K562 (cell line): ENCODE measurements at regions not wholly inside any gene's neighbourhood (a gene's known extent, or its start where the extent isn't known, plus 50 kb on each side); places are given as distances from the start of the nearest gene placed in this dataset.

Experiments
- ATAC-seq: fragments of 200-7000 bp; cut with Tn5 transposase; 3 replicates; pipeline ENCODE4 v1.9.1; 2020; ENCODE audit warnings: moderate library complexity
- BruUV-seq: library from RNA; stranded (reverse); fragments of 400-500 nt; replicated peaks from 2 replicates; lab custom pipeline; 2021; lab: Mats Ljungman, UMichigan
- CTCF ChIA-PET: fragments of 300-600 bp; formaldehyde crosslinking; extraction: SDS; loops from one replicate; lab custom pipeline; 2021; ENCODE audit warnings: low intra/inter-chr PET ratio; lab: Yijun Ruan, JAX
- POLR2A ChIA-PET: fragments of 300-600, 350-650 bp; sonication (Branson Sonifier 250); formaldehyde crosslinking; extraction: SDS; loops from one replicate; lab custom pipeline; 2021; ENCODE audit warnings: antibody characterized with exemption, inconsistent platforms; lab: Yijun Ruan, JAX
- DNase-seq, 4 experiments: peaks; one replicate each; pipeline versions ENCODE4 v3.0.0 to v3.0.0-alpha.2; 2011 to 2018; ENCODE audit warnings: low spot score in 3 of 4, mixed read lengths in 3 of 4; ENCODE audit errors: extremely low read depth in 1 of 4
- FAIRE-seq: peaks from 2 replicates; lab custom pipeline; 2011; peaks lifted over from hg19 to GRCh38; lab: Jason Lieb, UNC
- H2AFZ ChIP-seq: 2 replicates; pipeline ENCODE4 v1.6.0; 2011; ENCODE audit warnings: low read depth, low read length, control low read depth, inconsistent platforms
- H3K27ac ChIP-seq: fragments of 200-600 bp; 3 replicates; pipeline ENCODE4 v1.8.0; 2011; ENCODE audit warnings: low read depth, mild to moderate bottlenecking, control low read depth, inconsistent platforms, low read length, moderate library complexity, mixed read lengths; ENCODE audit errors: extremely low read depth
- H3K27me3 ChIP-seq, 2 experiments: fragments of 300-600 bp in 1 of 2; 2 replicates in 1 of 2; 3 replicates in 1 of 2; pipeline versions ENCODE4 v1.6.0 to v1.8.0; 2011; ENCODE audit warnings: inconsistent platforms in 2 of 2, low read length in 2 of 2, mild to moderate bottlenecking in 1 of 2, mixed read lengths in 1 of 2, moderate library complexity in 1 of 2; ENCODE audit not compliant: control insufficient read depth in 2 of 2, insufficient read depth in 2 of 2
- H3K36me3 ChIP-seq: fragments of 300-600 bp; 3 replicates; pipeline ENCODE4 v1.8.0; 2011; ENCODE audit warnings: mild to moderate bottlenecking, low read length, inconsistent platforms; ENCODE audit not compliant: control insufficient read depth, insufficient read depth
- H3K4me1 ChIP-seq, 2 experiments: fragments of 200-600 bp in 1 of 2; replicated peaks in 1 of 2; 2 replicates in 1 of 2; 3 replicates in 1 of 2; pipeline versions ENCODE4 v1.5.1 to v1.8.0; 2011; ENCODE audit warnings: inconsistent platforms in 2 of 2, low read length in 2 of 2, mild to moderate bottlenecking in 1 of 2, mixed read lengths in 1 of 2, moderate library complexity in 1 of 2; ENCODE audit not compliant: control insufficient read depth in 2 of 2, insufficient read depth in 2 of 2
- H3K4me2 ChIP-seq: 2 replicates; pipeline ENCODE4 v1.6.1; 2011; ENCODE audit warnings: low read length, control low read depth, inconsistent platforms, mixed read lengths; ENCODE audit not compliant: insufficient read depth
- H3K4me3 ChIP-seq: fragments of 200-600 bp; sonication (generic), shearing (Covaris generic); 2 replicates; pipeline ENCODE4 v1.5.1; 2016; ENCODE audit warnings: control low read depth, inconsistent platforms
- H3K79me2 ChIP-seq: fragments of 200-600 bp; 3 replicates; pipeline ENCODE4 v1.8.0; 2011; ENCODE audit warnings: low read length, inconsistent platforms; ENCODE audit not compliant: control insufficient read depth, insufficient read depth
- H3K9ac ChIP-seq, 2 experiments: 2 replicates each; pipeline versions ENCODE4 v1.6.0 to v1.6.1; 2011; ENCODE audit warnings: low read depth in 2 of 2, low read length in 2 of 2, control low read depth in 1 of 2, inconsistent platforms in 1 of 2, mild to moderate bottlenecking in 1 of 2, mixed read lengths in 1 of 2; ENCODE audit not compliant: insufficient read depth in 1 of 2
- H3K9me1 ChIP-seq: one replicate; pipeline ENCODE4 v1.6.0; 2011; ENCODE audit warnings: inconsistent platforms, mild to moderate bottlenecking, low read length, moderate library complexity; ENCODE audit not compliant: control insufficient read depth, insufficient read depth
- H3K9me3 ChIP-seq: replicated peaks from 2 replicates; pipeline ENCODE4 v1.5.1; 2011; ENCODE audit warnings: low read depth, low read length, inconsistent platforms; ENCODE audit not compliant: control insufficient read depth, insufficient read depth
- H4K20me1 ChIP-seq: replicated peaks from 2 replicates; pipeline ENCODE4 v1.6.1; 2011; ENCODE audit warnings: low read length, inconsistent platforms, mixed read lengths; ENCODE audit not compliant: control insufficient read depth, insufficient read depth
- EZH2 ChIP-seq: IDR thresholded peaks from 2 replicates; pipeline ENCODE4 v1.6.1; 2012; ENCODE audit warnings: low read depth, mild to moderate bottlenecking, inconsistent platforms, low read length, borderline replicate concordance
- HDAC2 ChIP-seq: fragments of 450-650 bp; IDR thresholded peaks from 2 replicates; pipeline ENCODE4 v1.6.1; 2016; ENCODE audit warnings: mild to moderate bottlenecking
- MAFG ChIP-seq: fragments of 450-650 bp; conservative IDR thresholded peaks from 2 replicates; pipeline ENCODE4 v1.6.1; 2016; ENCODE audit warnings: missing genetic modification characterization, missing compliant biosample characterization
- NCOA6 ChIP-seq: fragments of 450-650 bp; IDR thresholded peaks from 2 replicates; pipeline ENCODE4 v1.6.1; 2017; ENCODE audit warnings: mild to moderate bottlenecking
- NFE2 ChIP-seq: IDR thresholded peaks from 2 replicates; pipeline ENCODE4 v1.6.1; 2014; ENCODE audit warnings: antibody characterized with exemption, low read depth
- SMAD1 ChIP-seq: fragments of 150-350 bp; IDR thresholded peaks from 2 replicates; pipeline ENCODE4 v1.6.1; 2014; ENCODE audit warnings: low read length, low read depth; ENCODE audit not compliant: partially characterized antibody
- SMAD2 ChIP-seq: fragments of 150-350 bp; IDR thresholded peaks from 2 replicates; pipeline ENCODE4 v1.6.1; 2014; ENCODE audit warnings: low read depth, mild to moderate bottlenecking, low read length
- ZKSCAN8 ChIP-seq: fragments of 200-800 bp; sonication (Bioruptor generic); IDR thresholded peaks from 2 replicates; pipeline ENCODE4 v1.6.1; 2016; ENCODE audit warnings: missing genetic modification characterization, missing compliant biosample characterization
- ZNF316 ChIP-seq: fragments of 450-650 bp; IDR thresholded peaks from 2 replicates; pipeline ENCODE4 v1.6.1; 2016
- ZNF561 ChIP-seq: fragments of 450-650 bp; formaldehyde crosslinking; conservative IDR thresholded peaks from 2 replicates; pipeline ENCODE4 v1.4.0; 2020; ENCODE audit warnings: mild to moderate bottlenecking, moderate library complexity
- WGBS: fragments of 100-300 bp; shearing (Covaris generic); methylation state at CpG from one replicate; pipeline ENCODE4 v1.1.6; 2016; ENCODE audit warnings: low coverage, mixed read lengths; ENCODE audit not compliant: insufficient coverage; ENCODE audit errors: missing lambda C conversion rate; 5-methylcytosine and 5-hydroxymethylcytosine counted together
- in situ Hi-C: fragments of 300-500 bp; cut with MboI; formaldehyde crosslinking; loops from 4 replicates; pipeline ENCODE4 v1.15.0; 2018; ENCODE audit warnings: inconsistent platforms, mixed read lengths
- intact Hi-C: fragments of 100-400 bp; cut with micrococcal nuclease; formaldehyde crosslinking; loops from 2 replicates; pipeline ENCODE4 v1.14.2; 2022
- TF ChIP-seq, protein P1 (sequence below): fragments of 450-650 bp; IDR thresholded peaks from 2 replicates; pipeline ENCODE4 v1.6.1; 2016

DNA sequence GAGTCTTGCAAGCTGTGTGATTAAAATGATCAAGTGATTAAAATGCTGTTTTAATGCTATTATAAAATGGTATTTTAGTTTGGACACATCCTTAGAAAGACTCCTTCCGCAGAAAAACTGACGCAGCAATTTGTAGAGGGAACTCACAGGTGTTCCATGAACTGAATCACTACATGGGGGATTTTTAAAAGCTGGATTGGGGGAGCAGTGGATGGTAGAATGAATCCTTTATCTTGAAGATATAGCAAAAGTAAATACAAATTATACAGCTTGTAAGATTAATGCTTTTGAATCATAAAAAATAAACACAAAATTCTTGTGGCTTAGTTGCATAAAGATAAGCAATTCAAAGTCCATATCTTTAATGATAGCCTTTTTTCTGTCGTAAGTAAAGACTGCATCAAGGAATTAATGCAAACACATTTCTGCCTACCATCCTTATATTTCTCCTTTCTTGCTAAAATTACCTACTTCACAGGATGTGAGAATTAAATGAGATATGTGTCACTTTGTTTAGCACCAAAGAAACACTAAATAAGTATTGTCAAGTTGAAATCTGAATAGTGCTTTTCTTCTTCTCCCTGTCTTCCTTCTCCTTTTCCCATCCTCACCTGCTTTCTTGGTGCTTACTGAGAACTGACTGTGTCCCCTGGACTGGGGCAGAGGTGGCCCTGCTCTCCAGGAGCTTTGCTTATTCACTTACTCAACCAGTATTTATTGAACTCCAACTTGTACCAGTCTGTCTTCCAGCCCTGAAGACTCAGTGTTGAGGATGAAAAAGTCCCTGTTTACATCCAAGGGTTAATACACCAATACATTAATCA lies 61.5 kb upstream of the F3 start:
- no TSS peak for BruUV-seq

DNA sequence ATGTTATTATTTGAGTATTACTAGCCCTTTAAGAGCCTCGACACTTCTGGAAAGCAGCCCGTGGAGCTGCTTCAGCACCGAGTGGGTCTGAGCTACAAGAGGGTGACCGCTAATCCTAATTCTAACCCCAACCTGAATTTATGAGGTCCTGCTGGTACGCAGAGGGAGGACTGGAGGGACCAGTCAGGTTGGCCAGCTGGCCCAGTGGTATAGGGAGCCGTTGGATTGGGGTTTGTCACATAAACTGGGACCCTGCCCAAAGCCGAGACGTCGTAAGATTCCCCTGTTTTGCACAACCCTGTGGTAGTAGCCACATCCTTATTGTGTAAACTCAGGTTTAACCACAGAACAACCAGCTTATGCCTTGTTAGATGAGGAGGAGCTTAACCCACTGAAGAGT lies 60.8 kb upstream of the F3 start:
- Histone ChIP-seq H3K9ac (no peak overlapping the region), H3K4me1 (no peaks in the 10 kb centered on the region; a peak in 1 of 5 replicates), H3K9me1 (no peaks in the 10 kb centered on the region), H2AFZ (no peak overlapping the region), H3K27ac (no peak overlapping the region), H4K20me1 (no peaks in the 10 kb centered on the region), H3K79me2 (no peaks in the 10 kb centered on the region), H3K27me3 (peaks cover 3 to 12% of the 10 kb centered on the region in 2 experiments; a peak in 2 of 5 replicates), H3K36me3 (no peaks in the 10 kb centered on the region), H3K9me3 (no peaks in the 10 kb centered on the region), H3K4me2 (no peak overlapping the region), H3K4me3 (no peak overlapping the region)
- no TSS peak for BruUV-seq
- no peak for ATAC-seq
- TF ChIP-seq ZKSCAN8 (CRISPR knock-in tag), result no peak
- no peak for TF ChIP-seq SMAD2
- TF ChIP-seq HDAC2, result no peak
- TF ChIP-seq NFE2, result no peak
- TF ChIP-seq EZH2, result no peak
- TF ChIP-seq SMAD1, result no peak
- no peak for TF ChIP-seq NCOA6
- TF ChIP-seq, protein P1, sequence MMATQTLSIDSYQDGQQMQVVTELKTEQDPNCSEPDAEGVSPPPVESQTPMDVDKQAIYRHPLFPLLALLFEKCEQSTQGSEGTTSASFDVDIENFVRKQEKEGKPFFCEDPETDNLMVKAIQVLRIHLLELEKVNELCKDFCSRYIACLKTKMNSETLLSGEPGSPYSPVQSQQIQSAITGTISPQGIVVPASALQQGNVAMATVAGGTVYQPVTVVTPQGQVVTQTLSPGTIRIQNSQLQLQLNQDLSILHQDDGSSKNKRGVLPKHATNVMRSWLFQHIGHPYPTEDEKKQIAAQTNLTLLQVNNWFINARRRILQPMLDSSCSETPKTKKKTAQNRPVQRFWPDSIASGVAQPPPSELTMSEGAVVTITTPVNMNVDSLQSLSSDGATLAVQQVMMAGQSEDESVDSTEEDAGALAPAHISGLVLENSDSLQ, result no peak
- no peak for FAIRE-seq
- no peak for DNase-seq
- CTCF ChIA-PET, result no interaction called here
- in situ Hi-C loops (no loop called here), intact Hi-C loops (loop anchor here (10.0 kb wide), 1 partner anchor 202 kb away; no protein-coding TSS in a partner anchor)
- WGBS, result 0% methylated on average over 9 of the region's 9 CpGs
- POLR2A ChIA-PET, result interaction anchor here (0.6 kb wide), 1 partner anchor 119 kb away, joined by 3 read pairs; no protein-coding TSS in a partner anchor

More for the DNA sequence above, 61.5 kb upstream of the F3 start:
- H3K9me3 ChIP-seq, result no peaks in the 10 kb centered on the region
- H2AFZ ChIP-seq, result no peak overlapping the region
- no peak overlapping the region for H3K9ac ChIP-seq
- no peak overlapping the region for H3K4me2 ChIP-seq
- peaks cover 3 to 12% of the 10 kb centered on the region in 2 experiments; a peak in 2 of 5 replicates for H3K27me3 ChIP-seq
- no peaks in the 10 kb centered on the region for H4K20me1 ChIP-seq
- H3K9me1 ChIP-seq, result no peaks in the 10 kb centered on the region
- in situ Hi-C loops, result no loop called here
- no peak overlapping the region for H3K27ac ChIP-seq
- DNase-seq, result no peak
- H3K4me3 ChIP-seq, result no peak overlapping the region
- no peak for ATAC-seq
- WGBS, result 2% methylated on average over 3 of the region's 3 CpGs
- TF ChIP-seq ZNF316, result 0 out of 2 replicates have a peak, but pooled peaks have one; percentile 14
- TF ChIP-seq ZNF561 (CRISPR knock-in tag), result no peak
- peak; percentile 28; the same call in 1 of the 2 replicates for TF ChIP-seq MAFG
- TF ChIP-seq, all 486 proteins: peak for 2
- Histone ChIP-seq H3K36me3 (no peaks in the 10 kb centered on the region), H3K4me1 (no peaks in the 10 kb centered on the region; a peak in 1 of 5 replicates), H3K79me2 (no peaks in the 10 kb centered on the region)
- CTCF ChIA-PET, result no interaction called here
- no peak for FAIRE-seq
- intact Hi-C loops, result loop anchor here (10.0 kb wide), 1 partner anchor 202 kb away; no protein-coding TSS in a partner anchor
- POLR2A ChIA-PET, result no interaction called here
